ENCODE measurements at regions not wholly inside any gene's neighbourhood (a gene's known extent, or its start where the extent isn't known, plus 50 kb on each side); places are given as distances from the start of the nearest gene placed in this dataset.

DNA sequence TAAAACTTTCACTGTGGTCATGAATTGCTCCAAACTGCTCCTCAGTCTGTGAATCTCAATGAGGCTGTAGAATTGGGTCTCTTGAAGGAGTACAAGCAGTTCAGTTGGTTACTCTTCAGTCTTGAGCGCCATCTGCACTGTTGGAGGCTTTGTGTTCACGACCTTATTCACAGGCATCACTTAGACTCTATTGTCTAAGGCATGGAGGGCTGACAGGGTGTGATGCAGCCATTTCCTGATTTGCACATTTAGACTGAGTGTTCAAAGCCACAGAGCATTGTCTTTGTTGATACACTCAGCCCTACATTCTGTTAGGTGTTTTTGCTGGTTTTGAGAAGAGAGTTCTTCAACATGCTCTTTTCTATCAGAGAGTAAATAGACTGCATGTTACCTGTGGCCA is 355.9 kb upstream of the RIOK2 start:
- no peaks in the 10 kb centered on the region for H3K27me3 ChIP-seq (ENCODE audit: control insufficient read depth in 1 of 2, insufficient read depth in 2 of 2, low read length in 2 of 2)
- H3K36me3 ChIP-seq (ENCODE audit: insufficient read depth, low read length), result no peaks in the 10 kb centered on the region
- H3K36me3 Mint-ChIP-seq (ENCODE audit: low read depth), result no peaks in the 10 kb centered on the region
- TF ChIP-seq, protein P1, sequence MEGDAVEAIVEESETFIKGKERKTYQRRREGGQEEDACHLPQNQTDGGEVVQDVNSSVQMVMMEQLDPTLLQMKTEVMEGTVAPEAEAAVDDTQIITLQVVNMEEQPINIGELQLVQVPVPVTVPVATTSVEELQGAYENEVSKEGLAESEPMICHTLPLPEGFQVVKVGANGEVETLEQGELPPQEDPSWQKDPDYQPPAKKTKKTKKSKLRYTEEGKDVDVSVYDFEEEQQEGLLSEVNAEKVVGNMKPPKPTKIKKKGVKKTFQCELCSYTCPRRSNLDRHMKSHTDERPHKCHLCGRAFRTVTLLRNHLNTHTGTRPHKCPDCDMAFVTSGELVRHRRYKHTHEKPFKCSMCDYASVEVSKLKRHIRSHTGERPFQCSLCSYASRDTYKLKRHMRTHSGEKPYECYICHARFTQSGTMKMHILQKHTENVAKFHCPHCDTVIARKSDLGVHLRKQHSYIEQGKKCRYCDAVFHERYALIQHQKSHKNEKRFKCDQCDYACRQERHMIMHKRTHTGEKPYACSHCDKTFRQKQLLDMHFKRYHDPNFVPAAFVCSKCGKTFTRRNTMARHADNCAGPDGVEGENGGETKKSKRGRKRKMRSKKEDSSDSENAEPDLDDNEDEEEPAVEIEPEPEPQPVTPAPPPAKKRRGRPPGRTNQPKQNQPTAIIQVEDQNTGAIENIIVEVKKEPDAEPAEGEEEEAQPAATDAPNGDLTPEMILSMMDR (IDR thresholded peaks at IDR 0.05), result no peak
- no peak overlapping the region for H3K4me3 Mint-ChIP-seq
- H3K4me1 ChIP-seq (ENCODE audit: insufficient read depth, low read length), result no peaks in the 10 kb centered on the region
- H3K27ac Mint-ChIP-seq, result no peak overlapping the region
- H3K27me3 Mint-ChIP-seq, result no peaks in the 10 kb centered on the region
- no peak for ATAC-seq (ENCODE audit: poor library complexity)
- intact Hi-C loops (cut with DNase I, micrococcal nuclease), result no loop called here
- POLR2A ChIA-PET, result no interaction called here
- CTCF ChIA-PET, result no interaction called here
- no peaks in the 10 kb centered on the region for H3K4me1 Mint-ChIP-seq (ENCODE audit: low read depth)
- peaks cover 0 to 11% of the 10 kb centered on the region in 2 experiments for H3K9me3 ChIP-seq (ENCODE audit: control insufficient read depth in 1 of 2, insufficient read depth in 1 of 2, low read length in 2 of 2)
- no peak for DNase-seq
- H3K4me3 ChIP-seq (ENCODE audit: low read length), result no peak overlapping the region
- H3K27ac ChIP-seq (ENCODE audit: low read depth in 1 of 2, low read length in 2 of 2), result no peak overlapping the region
- H3K9me3 Mint-ChIP-seq, result no peaks in the 10 kb centered on the region

DNA sequence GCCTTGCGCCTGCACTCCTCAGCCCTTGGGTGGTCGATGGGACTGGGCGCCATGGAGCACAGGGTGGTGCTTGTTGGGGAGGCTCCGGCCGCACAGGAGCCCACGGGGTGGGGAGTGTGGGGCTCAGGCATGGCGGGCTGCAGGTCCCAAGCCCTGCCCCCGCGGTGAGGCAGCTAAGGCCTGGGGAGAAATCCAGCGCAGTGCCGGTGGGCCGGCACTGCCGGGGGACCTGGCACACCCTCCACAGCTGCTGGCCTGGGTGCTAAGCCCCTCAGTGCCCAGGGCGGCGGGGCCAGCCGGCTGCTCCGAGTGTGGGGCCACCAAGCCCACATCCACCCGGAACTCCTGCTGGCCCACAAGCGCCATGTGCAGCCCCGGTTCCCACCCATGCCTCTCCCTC is 358.8 kb upstream of the RIOK2 start:
- no peak for ATAC-seq (ENCODE audit: poor library complexity)

GRCh38 chr5:97542469-97542868 is 359.4 kb upstream of the RIOK2 start:
- Histone ChIP-seq H3K9me3 (ENCODE audit: control insufficient read depth in 1 of 2, insufficient read depth in 1 of 2, low read length in 2 of 2) (peaks cover 0 to 11% of the 10 kb centered on the region in 2 experiments), H3K27ac (ENCODE audit: low read depth in 1 of 2, low read length in 2 of 2) (no peak overlapping the region), H3K4me1 (ENCODE audit: insufficient read depth, low read length) (no peaks in the 10 kb centered on the region), H3K4me3 (ENCODE audit: low read length) (no peak overlapping the region), H3K27me3 (ENCODE audit: control insufficient read depth in 1 of 2, insufficient read depth in 2 of 2, low read length in 2 of 2) (no peaks in the 10 kb centered on the region), H3K36me3 (ENCODE audit: insufficient read depth, low read length) (no peaks in the 10 kb centered on the region)
- CTCF ChIA-PET, result no interaction called here
- TF ChIP-seq, protein P1 (IDR thresholded peaks at IDR 0.05), result no peak
- Mint-ChIP-seq H3K4me3 (no peak overlapping the region), H3K27ac (no peak overlapping the region), H3K36me3 (ENCODE audit: low read depth) (no peaks in the 10 kb centered on the region), H3K9me3 (peaks cover 2% of the 10 kb centered on the region), H3K27me3 (no peaks in the 10 kb centered on the region), H3K4me1 (ENCODE audit: low read depth) (no peaks in the 10 kb centered on the region)
- intact Hi-C loops (cut with DNase I, micrococcal nuclease), result no loop called here
- POLR2A ChIA-PET, result no interaction called here
- DNase-seq, result no peak
- ATAC-seq (ENCODE audit: poor library complexity), result no peak

More for the DNA sequence above, 358.8 kb upstream of the RIOK2 start:
- Histone ChIP-seq H3K9me3 (ENCODE audit: control insufficient read depth in 1 of 2, insufficient read depth in 1 of 2, low read length in 2 of 2) (peaks cover 0 to 11% of the 10 kb centered on the region in 2 experiments), H3K27ac (ENCODE audit: low read depth in 1 of 2, low read length in 2 of 2) (no peak overlapping the region), H3K4me3 (ENCODE audit: low read length) (no peak overlapping the region), H3K4me1 (ENCODE audit: insufficient read depth, low read length) (no peaks in the 10 kb centered on the region), H3K36me3 (ENCODE audit: insufficient read depth, low read length) (no peaks in the 10 kb centered on the region), H3K27me3 (ENCODE audit: control insufficient read depth in 1 of 2, insufficient read depth in 2 of 2, low read length in 2 of 2) (no peaks in the 10 kb centered on the region)
- H3K4me1 Mint-ChIP-seq (ENCODE audit: low read depth), result no peaks in the 10 kb centered on the region
- intact Hi-C loops (cut with DNase I, micrococcal nuclease), result no loop called here
- ChIA-PET POLR2A (no interaction called here), CTCF (no interaction called here)
- H3K27me3 Mint-ChIP-seq, result no peaks in the 10 kb centered on the region
- no peaks in the 10 kb centered on the region for H3K36me3 Mint-ChIP-seq (ENCODE audit: low read depth)
- TF ChIP-seq, protein P1 (IDR thresholded peaks at IDR 0.05), result no peak
- H3K9me3 Mint-ChIP-seq, result peaks cover 2% of the 10 kb centered on the region
- no peak overlapping the region for H3K27ac Mint-ChIP-seq
- peak in 1 of 14 experiments; percentile 7 for DNase-seq
- H3K4me3 Mint-ChIP-seq, result no peak overlapping the region
